ENCODE measurements at regions not wholly inside any gene's neighbourhood (a gene's known extent, or its start where the extent isn't known, plus 50 kb on each side); places are given as distances from the start of the nearest gene placed in this dataset.

DNA sequence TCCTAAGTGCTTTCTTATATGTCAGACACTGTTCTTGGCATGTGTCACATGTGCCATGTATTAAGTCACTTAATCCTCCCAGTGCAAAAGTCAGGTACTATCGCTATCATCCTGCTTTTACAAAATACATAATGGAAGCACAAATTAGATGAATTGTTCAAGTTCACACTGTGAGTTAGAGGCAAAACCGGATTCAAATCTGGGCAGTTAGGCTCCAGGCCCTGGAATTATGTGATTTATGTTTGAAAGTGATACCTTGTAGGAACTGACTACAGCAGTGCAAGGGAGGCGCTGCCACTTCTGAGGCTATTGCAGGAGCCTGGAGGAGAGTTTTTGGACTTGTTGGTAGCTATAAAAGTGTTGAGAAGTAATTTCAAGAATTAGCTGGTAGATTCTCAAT is 358.3 kb downstream of the HLX start:
- Histone ChIP-seq H3K9me3 (peaks cover 0 to 4% (median 0%) of the 10 kb centered on the region in 8 donors), H3K36me3 (no peaks in the 10 kb centered on the region), H3K4me1 (no peaks in the 10 kb centered on the region), H3K27me3 (replicated peaks in 1 of 7) (no peaks in the 10 kb centered on the region), H3K27ac (no peak overlapping the region), H3K4me3 (no peak overlapping the region)
- TF ChIP-seq POLR2A (IDR thresholded peaks at IDR 0.05) (no peak), POLR2AphosphoS5 (IDR thresholded peaks at IDR 0.05) (no peak)
- TF ChIP-seq, protein P1, sequence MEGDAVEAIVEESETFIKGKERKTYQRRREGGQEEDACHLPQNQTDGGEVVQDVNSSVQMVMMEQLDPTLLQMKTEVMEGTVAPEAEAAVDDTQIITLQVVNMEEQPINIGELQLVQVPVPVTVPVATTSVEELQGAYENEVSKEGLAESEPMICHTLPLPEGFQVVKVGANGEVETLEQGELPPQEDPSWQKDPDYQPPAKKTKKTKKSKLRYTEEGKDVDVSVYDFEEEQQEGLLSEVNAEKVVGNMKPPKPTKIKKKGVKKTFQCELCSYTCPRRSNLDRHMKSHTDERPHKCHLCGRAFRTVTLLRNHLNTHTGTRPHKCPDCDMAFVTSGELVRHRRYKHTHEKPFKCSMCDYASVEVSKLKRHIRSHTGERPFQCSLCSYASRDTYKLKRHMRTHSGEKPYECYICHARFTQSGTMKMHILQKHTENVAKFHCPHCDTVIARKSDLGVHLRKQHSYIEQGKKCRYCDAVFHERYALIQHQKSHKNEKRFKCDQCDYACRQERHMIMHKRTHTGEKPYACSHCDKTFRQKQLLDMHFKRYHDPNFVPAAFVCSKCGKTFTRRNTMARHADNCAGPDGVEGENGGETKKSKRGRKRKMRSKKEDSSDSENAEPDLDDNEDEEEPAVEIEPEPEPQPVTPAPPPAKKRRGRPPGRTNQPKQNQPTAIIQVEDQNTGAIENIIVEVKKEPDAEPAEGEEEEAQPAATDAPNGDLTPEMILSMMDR (IDR thresholded peaks at IDR 0.05 in 8 of 11, conservative IDR thresholded peaks at IDR 0.05 in 3 of 11) = no peak
- intact Hi-C loops (cut with DNase I; ENCODE audit: low total_unique reads) = no loop called here
- 90 to 94% (median 92%) methylated on average over 3 of the region's 3 CpGs for WGBS, 5 donors
- DNase-seq = no peak

DNA sequence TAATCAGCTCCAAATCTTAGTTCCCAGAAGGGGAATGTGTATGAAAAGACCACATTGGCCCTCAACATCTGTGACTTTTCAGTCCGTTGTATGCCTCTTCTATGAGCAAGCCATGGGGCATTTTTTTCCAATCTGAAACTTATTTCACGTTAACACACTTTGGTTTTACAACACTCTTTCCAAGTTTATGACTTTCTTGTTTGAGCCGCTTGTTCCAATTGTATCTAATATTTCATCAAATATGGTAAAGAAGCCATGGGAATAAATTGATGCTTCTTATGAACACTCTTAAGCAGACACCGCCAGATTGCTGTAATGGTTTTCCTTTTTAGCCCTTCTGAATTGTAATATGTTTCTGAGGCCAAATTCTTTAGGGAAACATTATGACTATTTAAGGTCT is 359.9 kb downstream of the HLX start:
- Histone ChIP-seq H3K9me3 (peaks cover 0 to 4% (median 0%) of the 10 kb centered on the region in 8 donors), H3K4me1 (no peaks in the 10 kb centered on the region), H3K4me3 (no peak overlapping the region), H3K36me3 (no peaks in the 10 kb centered on the region), H3K27me3 (replicated peaks in 1 of 7) (no peaks in the 10 kb centered on the region), H3K27ac (no peak overlapping the region)
- no peak for DNase-seq
- TF ChIP-seq POLR2AphosphoS5 (IDR thresholded peaks at IDR 0.05) = no peak
- TF ChIP-seq, protein P1 (IDR thresholded peaks at IDR 0.05 in 8 of 11, conservative IDR thresholded peaks at IDR 0.05 in 3 of 11) = no peak
- no peak for TF ChIP-seq POLR2A (IDR thresholded peaks at IDR 0.05)
- 87 to 95% (median 94%) methylated on average over 4 of the region's 4 CpGs for WGBS, 5 donors
- intact Hi-C loops (cut with DNase I; ENCODE audit: low total_unique reads) = no loop called here

DNA sequence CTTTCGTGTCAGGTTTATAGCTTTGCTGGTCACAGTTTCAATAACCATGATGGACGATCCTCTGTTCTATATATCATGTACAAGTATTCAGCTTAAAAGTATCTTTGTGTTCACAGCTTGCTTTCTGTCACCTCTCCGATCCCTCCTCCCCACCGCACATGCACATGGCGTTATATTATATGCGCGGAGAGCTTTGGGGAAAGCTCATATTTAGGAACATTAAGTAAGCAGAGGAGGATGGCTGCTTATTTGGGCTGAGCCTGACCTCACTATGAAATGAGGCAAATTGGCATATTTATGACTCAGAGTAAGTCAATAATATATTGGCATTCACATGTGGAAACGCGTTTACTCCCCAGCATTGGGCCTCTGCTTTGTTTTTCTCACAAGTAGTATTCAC is 360.5 kb downstream of the HLX start:
- no peak overlapping the region for H3K27ac ChIP-seq
- H3K4me1 ChIP-seq = no peaks in the 10 kb centered on the region
- WGBS, 5 donors = 94 to 98% (median 95%) methylated on average over 9 of the region's 9 CpGs
- intact Hi-C loops (cut with DNase I; ENCODE audit: low total_unique reads) = no loop called here
- no peaks in the 10 kb centered on the region for H3K36me3 ChIP-seq
- no peak overlapping the region for H3K4me3 ChIP-seq
- no peaks in the 10 kb centered on the region for H3K27me3 ChIP-seq (replicated peaks in 1 of 7)
- TF ChIP-seq POLR2A (IDR thresholded peaks at IDR 0.05) = no peak
- peaks cover 0 to 4% (median 0%) of the 10 kb centered on the region in 8 donors for H3K9me3 ChIP-seq
- no peak for DNase-seq

DNA sequence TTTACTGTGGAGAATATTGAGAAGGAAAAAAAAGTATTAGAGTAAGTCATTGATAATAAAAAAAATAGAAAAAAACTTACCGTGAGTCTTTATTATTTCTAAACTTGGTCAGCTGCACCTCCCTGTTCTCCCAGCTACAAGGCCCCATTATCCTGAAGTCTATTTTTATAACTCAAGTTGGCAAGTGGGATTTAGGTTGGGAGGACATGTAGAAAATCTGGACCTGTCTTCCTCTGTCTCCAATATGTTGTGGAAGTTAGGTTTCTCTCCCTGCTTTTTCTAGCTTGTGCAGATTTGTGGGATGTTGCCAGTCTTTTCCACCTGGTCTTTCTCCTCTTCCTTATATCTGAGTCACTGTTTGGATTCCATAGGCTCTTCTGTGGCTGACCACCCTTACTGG is 361.4 kb downstream of the HLX start:
- H3K4me3 ChIP-seq = no peak overlapping the region
- peaks cover 0 to 4% (median 0%) of the 10 kb centered on the region in 8 donors for H3K9me3 ChIP-seq
- no peak for TF ChIP-seq POLR2A (IDR thresholded peaks at IDR 0.05)
- no peaks in the 10 kb centered on the region for H3K27me3 ChIP-seq (replicated peaks in 1 of 7)
- no peaks in the 10 kb centered on the region for H3K36me3 ChIP-seq
- intact Hi-C loops (cut with DNase I; ENCODE audit: low total_unique reads) = no loop called here
- WGBS, 5 donors = 89 to 98% (median 94%) methylated on average over 1 of the region's 1 CpG
- DNase-seq = no peak
- H3K4me1 ChIP-seq = no peaks in the 10 kb centered on the region
- no peak overlapping the region for H3K27ac ChIP-seq

DNA sequence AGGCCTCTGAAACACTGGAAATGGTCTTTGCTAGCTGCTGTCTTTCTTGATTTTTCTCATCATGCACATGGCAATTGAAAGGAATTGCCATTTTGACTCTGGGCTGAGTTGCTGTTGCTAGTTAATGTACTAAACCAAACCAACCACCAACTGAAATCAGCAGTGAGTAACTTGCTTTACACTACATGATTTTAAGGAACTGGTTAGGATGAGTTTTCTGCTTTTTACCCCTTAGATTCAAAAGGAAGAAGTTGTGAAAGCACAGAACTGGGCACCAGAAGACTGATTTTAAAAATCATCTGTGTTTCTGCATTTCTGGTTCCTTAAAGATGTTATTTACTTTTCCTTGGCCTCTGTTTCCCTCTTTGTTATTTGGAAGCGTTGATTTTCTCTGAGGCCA is 361.9 kb downstream of the HLX start:
- DNase-seq = no peak
- H3K36me3 ChIP-seq = no peaks in the 10 kb centered on the region

More for the DNA sequence above, 361.9 kb downstream of the HLX start:
- no peak for TF ChIP-seq POLR2AphosphoS5 (IDR thresholded peaks at IDR 0.05)
- TF ChIP-seq, protein P1 (IDR thresholded peaks at IDR 0.05 in 8 of 11, conservative IDR thresholded peaks at IDR 0.05 in 3 of 11) = no peak
- Histone ChIP-seq H3K4me1 (no peaks in the 10 kb centered on the region), H3K27me3 (replicated peaks in 1 of 7) (no peaks in the 10 kb centered on the region), H3K9me3 (peaks cover 0 to 4% (median 0%) of the 10 kb centered on the region in 8 donors), H3K27ac (no peak overlapping the region), H3K4me3 (no peak overlapping the region)
- intact Hi-C loops (cut with DNase I; ENCODE audit: low total_unique reads) = no loop called here
- 80 to 94% (median 90%) methylated on average over 1 of the region's 1 CpG for WGBS, 5 donors

All from spleen (tissue), 11 donors.